ENCODE measurements at regions not wholly inside any gene's neighbourhood (a gene's known extent, or its start where the extent isn't known, plus 50 kb on each side); places are given as distances from the start of the nearest gene placed in this dataset.

DNA sequence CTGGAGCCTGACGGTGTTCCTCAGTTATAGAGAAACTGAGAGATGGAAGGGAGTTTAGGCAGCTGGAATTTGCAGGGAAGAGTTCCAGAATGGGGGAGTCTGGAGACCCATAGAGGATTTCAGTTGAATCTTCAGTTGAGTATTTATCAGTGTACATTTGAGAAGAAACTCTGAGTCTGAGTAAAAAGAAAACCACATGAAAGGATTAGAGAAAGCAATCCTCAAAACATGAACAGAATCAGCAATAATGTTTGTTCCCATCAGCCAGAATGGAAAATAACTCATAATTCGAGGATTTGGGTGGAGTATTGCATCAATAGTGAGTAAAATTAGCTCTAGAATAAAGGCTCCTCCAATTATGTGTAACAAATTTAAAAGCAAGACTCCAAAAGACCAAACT, 130.0 kb upstream of the AHR start:
- TF ChIP-seq, protein P1, sequence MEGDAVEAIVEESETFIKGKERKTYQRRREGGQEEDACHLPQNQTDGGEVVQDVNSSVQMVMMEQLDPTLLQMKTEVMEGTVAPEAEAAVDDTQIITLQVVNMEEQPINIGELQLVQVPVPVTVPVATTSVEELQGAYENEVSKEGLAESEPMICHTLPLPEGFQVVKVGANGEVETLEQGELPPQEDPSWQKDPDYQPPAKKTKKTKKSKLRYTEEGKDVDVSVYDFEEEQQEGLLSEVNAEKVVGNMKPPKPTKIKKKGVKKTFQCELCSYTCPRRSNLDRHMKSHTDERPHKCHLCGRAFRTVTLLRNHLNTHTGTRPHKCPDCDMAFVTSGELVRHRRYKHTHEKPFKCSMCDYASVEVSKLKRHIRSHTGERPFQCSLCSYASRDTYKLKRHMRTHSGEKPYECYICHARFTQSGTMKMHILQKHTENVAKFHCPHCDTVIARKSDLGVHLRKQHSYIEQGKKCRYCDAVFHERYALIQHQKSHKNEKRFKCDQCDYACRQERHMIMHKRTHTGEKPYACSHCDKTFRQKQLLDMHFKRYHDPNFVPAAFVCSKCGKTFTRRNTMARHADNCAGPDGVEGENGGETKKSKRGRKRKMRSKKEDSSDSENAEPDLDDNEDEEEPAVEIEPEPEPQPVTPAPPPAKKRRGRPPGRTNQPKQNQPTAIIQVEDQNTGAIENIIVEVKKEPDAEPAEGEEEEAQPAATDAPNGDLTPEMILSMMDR (conservative IDR thresholded peaks at IDR 0.05 in 1 of 2, IDR thresholded peaks at IDR 0.05 in 1 of 2; ENCODE audit: extremely low read depth in 1 of 2, insufficient read depth in 1 of 2, low read depth in 1 of 2, low read length in 2 of 2) = no peak
- no peak for TF ChIP-seq EZH2 (IDR thresholded peaks at IDR 0.05; ENCODE audit: borderline replicate concordance, low read length)
